Fibroblast of lung (primary cell): ENCODE measurements at regions not wholly inside any gene's neighbourhood (a gene's known extent, or its start where the extent isn't known, plus 50 kb on each side); places are given as distances from the start of the nearest gene placed in this dataset.

Source experiments
- EZH2 ChIP-seq: IDR thresholded peaks from 2 replicates; pipeline ENCODE4 v1.5.1; 2012; ENCODE audit warnings: low read length, control low read depth, mild to moderate bottlenecking; ENCODE audit errors: missing control alignments
- TF ChIP-seq, protein P1 (sequence below), 2 donors: IDR thresholded peaks in 1 of 2; conservative IDR thresholded peaks in 1 of 2; 1 replicate in 1 of 2; 2 replicates in 1 of 2; pipeline ENCODE4 v1.5.1; 2011 to 2012; ENCODE audit warnings: low read length in 2 of 2, control low read depth in 1 of 2, inconsistent platforms in 1 of 2, low read depth in 1 of 2, mild to moderate bottlenecking in 1 of 2

GRCh38 chr6:76835293-76835692 is 628.0 kb downstream of the HTR1B start:
- TF ChIP-seq, protein P1, sequence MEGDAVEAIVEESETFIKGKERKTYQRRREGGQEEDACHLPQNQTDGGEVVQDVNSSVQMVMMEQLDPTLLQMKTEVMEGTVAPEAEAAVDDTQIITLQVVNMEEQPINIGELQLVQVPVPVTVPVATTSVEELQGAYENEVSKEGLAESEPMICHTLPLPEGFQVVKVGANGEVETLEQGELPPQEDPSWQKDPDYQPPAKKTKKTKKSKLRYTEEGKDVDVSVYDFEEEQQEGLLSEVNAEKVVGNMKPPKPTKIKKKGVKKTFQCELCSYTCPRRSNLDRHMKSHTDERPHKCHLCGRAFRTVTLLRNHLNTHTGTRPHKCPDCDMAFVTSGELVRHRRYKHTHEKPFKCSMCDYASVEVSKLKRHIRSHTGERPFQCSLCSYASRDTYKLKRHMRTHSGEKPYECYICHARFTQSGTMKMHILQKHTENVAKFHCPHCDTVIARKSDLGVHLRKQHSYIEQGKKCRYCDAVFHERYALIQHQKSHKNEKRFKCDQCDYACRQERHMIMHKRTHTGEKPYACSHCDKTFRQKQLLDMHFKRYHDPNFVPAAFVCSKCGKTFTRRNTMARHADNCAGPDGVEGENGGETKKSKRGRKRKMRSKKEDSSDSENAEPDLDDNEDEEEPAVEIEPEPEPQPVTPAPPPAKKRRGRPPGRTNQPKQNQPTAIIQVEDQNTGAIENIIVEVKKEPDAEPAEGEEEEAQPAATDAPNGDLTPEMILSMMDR (conservative IDR thresholded peaks at IDR 0.05 in 1 of 2, IDR thresholded peaks at IDR 0.05 in 1 of 2; ENCODE audit: low read depth in 1 of 2, low read length in 2 of 2), result no peak
- TF ChIP-seq EZH2, result no peak
